GM18498 (cell line): ENCODE measurements at regions not wholly inside any gene's neighbourhood (a gene's known extent, or its start where the extent isn't known, plus 50 kb on each side); places are given as distances from the start of the nearest gene placed in this dataset.
"Not testable (repeated sequence)": the region's sequence is repeated elsewhere in the genome, so short reads cannot be mapped to it uniquely, and the experiment has no call there.

Experiments
- ATAC-seq: cut with Tn5 transposase; IDR thresholded peaks from one replicate; pipeline ENCODE4 v1.9.1; 2021; ENCODE audit warnings: mild to moderate bottlenecking, moderate library complexity; ENCODE audit not compliant: unreplicated experiment

DNA sequence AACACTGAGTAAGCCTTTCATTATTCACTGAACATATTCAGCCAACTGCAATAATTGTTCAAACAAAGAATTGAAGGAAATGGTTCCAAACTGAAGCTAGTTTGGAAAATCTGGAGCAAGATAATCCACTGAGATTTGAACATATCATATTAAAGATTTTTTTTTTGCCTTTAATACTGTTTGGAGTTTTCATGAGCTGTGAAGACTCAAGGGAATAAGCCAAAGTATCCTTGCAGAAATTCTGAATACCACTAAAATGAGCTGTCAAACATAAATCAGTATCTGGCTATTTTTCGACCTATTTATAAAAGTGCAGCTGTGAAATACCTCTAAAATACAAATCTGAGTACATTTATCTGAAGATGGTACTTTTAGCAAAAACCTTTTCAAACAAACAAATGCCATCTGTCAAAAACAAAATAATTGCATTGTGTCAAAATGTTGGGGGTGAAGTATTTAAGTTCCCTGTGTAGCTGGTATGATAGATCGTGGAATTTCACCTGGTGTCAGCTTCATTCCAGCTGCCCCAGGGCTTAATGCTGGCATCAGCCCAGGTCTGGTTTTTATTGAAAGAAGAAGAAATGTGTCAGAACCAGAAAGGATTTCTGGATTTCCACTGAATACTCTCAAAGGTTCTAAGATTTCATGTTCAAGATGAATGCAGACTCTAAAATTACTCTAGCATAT is 149.0 kb upstream of the GRAMD2B start:
- ATAC-seq: no peak

DNA sequence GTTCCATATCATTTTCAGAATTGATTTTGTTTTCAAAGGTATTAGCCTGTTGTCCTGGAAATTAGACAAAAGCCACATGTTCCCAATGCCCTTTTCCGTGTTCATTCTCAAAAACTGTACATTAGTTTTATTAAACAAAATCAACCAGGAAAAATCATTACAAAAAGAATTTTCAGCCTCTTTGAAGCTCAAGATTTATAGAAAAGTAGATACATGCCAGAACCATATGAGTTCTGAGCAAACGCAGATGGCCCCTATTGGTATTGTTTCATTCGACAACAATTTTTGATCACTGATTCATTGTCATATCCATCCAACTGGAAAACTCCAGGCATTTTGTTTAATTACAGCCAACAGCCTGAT is 148.5 kb upstream of the GRAMD2B start:
- ATAC-seq: no peak

DNA sequence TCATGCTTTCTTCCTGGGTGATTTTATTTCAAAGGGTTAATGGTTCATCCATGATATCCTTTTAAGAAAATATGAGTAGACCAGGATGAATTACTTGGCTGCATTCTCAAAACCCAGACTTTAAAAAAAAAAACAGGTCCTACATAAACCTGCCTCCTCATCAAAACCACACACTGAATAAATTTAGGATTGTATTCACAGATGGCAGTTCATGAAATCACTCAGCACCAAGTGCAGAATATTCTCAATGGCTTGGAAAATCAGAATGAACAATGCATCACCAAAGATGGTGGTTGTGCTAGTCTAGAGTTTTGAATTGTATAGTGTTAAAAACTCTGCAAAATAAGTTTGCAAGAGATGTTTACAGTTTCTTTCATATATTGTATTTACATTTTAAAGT is 145.4 kb upstream of the GRAMD2B start:
- ATAC-seq: no peak

- no peak for ATAC-seq
Measured at GRCh38 chr5:126280343-126280742, 142.9 kb upstream of the GRAMD2B start.

DNA sequence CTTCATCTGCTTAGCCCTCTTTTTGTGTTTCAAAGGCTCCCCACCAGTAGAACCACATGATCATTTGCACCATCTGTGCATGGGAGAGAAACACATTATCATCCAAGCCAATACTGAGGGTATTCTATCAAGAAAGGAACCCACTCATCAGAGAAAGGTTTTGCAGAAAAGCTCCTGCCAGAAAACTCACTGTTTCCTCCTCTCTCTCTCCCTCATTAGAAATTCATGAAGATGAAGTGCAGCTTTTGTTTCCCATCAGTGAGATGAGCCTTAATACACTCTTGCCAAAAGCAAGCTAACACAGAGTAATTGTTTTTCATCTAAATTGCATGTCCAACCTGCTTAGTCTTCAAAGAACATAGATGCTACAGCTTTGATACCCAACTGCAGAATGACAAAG is 142.4 kb upstream of the GRAMD2B start:
- ATAC-seq: no peak

GRCh38 chr5:126284977-126285696 is 138.1 kb upstream of the GRAMD2B start:
- no peak for ATAC-seq

DNA sequence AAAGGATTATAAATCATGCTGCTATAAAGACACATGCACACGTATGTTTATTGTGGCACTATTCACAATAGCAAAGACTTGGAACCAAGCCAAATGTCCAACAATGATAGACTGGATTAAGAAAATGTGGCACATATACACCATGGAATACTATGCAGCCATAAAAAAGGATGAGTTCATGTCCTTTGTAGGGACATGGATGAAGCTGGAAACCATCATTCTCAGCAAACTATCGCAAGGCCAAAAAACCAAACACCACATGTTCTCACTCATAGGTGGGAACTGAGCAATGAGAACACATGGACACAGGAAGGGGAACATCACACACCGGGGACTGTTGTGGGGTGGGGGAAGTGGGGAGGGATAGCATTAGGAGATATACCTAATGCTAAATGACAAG is 127.1 kb upstream of the GRAMD2B start:
- ATAC-seq: not testable (repeated sequence)

DNA sequence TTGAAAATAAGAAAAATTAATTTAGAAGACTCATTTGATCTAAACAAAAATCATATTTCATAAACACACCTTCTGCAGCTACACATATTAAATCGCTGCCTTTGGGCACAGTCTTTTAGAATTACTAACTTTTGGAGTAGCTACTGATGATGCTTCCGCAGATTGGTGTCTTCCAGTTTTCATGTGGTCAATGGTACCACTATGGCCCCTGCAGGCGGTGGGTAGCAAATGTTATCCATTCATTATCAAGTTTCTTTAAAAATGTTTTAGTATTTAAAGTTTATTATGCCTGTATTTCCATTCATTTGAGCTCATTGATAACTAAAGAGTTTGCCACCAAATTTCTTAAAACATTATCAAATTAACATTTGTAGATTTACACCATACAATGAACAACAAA is 122.9 kb upstream of the GRAMD2B start:
- ATAC-seq: no peak

GRCh38 chr5:126301056-126301455 is 122.2 kb upstream of the GRAMD2B start:
- ATAC-seq: no peak

- no peak for ATAC-seq
Measured at GRCh38 chr5:126309860-126310259, 113.3 kb upstream of the GRAMD2B start.

DNA sequence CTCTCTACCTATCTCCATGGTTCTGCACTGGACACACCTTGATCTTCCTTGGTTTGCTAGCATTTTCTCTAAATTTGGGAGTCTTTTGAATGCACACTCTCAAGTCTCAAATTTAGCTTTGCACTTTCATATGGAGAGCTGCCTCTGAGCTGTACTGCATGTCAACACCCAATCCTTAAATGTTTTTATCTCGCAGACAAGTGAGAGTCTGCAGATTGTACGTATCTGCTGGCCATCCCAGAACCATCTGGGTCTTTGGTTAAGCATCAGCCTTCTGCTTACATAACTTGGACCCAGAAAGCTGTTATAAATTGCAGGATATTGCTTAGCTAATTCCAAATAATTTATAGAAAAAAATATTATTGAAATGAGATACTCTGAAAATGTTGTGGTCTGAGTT is 111.4 kb upstream of the GRAMD2B start:
- ATAC-seq: no peak

DNA sequence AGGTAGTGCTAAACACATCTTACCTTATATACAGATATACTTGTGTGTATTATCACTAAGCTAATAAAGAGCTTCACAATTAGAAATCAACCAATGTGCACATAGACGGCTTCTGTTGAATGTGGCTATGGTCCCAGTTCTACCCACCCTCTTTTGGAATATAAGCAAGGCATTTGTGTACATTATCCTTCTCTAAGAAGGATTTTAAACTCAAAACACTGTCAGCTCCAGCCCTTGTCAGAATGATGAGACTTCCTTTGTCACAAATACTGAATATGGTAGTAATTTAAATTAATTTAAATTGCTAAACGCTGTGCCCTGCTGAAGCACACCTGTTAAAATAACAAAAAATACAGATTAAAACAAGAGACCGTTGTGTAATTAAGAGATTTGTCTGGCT is 107.9 kb upstream of the GRAMD2B start:
- no peak for ATAC-seq

DNA sequence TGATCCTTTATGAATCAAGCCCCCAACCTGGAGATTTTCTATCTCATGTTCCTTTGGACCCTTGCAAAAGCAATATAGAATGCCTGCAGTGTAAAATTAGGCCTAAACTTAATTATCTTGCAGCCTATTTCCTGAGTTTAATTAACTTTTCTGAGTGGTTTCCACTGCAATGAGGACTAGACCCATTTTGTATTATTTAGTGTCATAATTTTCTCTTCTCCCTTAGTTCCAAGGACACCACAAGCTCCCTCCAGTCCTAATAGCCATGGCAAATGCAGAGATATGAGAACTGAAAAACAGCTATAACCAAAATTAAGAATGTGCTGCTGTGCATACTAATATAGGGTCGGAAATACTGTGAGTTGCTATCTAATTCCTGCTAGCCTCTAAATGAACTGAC is 90.9 kb upstream of the GRAMD2B start:
- ATAC-seq: no peak

DNA sequence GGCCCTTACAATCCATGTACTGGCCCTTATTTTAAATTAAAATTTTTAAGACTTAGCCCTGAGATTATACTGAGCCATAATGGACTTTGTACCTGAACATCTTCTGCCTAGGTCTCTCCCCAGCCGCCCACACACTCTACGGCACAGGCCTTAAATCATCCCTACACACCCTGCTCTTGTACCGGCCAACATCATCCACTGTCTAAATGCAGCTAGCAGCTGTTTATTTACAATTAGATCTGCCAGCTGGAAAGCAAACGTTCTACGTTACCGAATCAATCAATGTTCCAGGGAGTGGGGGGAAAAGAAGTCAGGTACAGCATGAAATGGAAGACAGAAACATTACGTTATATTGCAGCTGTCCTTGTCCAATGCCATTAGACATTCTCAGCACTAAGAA is 88.4 kb upstream of the GRAMD2B start:
- no peak for ATAC-seq

- no peak for ATAC-seq
Measured at GRCh38 chr5:126335886-126336285, 87.3 kb upstream of the GRAMD2B start.

DNA sequence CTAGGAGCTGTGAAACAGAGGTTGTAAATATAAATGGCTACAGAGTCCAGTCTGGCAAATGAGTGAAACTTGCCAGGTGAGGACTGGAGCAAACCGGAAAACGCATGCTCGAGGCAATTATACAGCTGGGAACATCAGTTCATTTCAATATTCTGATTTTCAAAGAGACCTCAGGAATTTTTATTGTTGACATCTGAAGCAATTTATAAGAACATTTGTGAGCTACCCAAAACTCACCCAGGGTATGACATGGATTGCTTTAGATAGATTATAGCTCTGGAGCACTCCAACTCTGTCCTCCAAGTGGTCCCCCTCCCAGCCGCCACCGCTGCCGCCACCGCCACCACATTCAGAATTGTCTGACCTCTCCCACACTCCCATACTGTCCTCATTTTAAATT is 84.6 kb upstream of the GRAMD2B start:
- ATAC-seq: peak; percentile 9

DNA sequence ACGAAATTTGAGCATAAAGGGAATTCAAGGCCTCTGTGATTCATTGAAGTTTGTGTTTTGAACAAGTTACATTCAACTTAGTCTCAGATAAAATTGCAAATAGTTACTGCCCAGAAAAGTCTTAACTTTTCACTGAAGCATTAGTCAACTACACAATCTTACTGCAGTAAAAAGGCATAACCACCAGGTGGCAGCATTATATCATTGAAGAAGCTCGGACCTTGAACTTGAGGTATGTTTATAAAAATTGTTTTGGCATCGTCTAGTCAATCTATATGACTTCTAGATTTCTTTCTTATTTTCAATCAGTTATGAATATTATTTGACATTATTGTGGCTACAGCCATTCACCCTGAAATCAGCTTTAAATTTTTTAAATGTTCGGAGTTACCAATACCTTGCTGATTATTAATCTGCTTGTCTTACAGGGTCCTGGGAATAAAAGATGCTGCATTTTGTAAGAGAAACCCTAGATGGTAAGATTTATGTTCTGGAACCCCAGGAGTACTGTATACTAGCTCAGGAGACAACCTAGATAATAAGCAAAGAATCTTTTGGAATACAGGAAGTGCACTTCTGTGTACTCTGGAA is 83.9 kb upstream of the GRAMD2B start:
- peak; percentile 69 for ATAC-seq

DNA sequence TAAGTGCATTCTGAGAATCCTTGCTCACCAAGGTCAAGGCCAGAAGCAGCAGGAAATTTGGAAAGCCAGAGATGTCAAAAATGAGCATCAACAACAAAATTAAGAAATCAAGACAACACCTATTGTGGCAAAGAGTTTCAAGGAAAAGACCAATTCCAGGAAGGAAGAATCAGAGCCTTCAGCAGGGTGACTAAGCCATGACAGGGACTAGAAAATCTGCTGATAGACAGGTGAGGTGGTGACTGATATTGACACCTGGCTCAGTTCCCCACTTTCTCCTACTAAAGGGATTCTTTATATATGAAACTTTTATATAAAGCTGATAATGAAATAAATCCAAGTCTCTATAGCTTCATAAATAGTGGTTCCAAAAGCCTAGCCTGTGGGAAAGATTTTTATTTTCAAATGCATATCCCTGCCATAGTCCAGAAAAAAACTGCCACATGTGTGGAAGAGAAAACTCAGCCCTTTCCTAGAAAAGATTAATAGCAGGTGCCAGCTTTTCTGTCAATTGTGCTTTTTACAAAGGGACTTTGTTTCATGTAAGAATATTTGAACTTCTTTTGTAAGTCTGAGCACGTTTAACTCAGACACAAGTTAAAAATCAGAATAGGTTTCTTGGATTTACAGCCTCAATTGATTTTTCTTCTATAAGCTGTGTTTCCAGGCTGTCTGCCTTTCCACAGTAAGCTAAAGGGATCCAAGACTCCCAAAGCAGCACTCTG is 81.1 kb upstream of the GRAMD2B start:
- no peak for ATAC-seq

DNA sequence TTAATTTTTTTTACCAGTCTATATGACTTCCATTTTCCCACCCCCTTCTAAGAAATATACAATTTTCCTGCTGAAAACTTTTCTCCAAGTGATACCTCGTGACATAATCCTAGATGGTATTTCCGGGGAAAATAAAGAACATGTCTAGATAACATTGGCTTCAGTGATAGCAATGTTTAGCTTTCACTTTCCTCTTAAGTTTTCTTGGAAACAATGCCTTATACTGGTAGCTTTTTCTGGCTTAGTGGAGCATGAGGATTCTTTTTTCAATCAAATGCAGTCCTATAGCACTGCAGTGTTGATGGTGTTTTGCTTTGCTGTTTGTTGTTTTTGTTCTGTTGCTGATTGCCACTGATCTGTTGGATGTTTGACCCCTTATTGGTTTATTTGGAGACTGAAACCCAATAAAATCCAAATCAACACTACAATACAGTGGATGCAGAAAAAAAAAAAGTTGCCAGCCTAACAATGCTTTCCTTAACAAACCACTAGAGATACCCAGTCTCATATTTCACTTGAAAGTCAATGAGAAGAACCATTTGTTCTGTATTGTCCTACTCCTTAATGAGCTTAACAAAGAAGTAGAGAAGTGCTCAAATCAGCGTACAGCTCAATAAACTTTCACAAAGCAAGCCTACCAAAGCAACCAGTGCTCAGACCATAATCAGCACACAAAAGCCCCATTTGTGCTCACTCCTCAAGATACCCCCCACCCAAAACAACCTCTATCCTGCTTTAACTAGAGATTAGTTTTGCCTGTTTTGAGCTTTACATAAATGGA is 74.2 kb upstream of the GRAMD2B start:
- no peak for ATAC-seq

GRCh38 chr5:126351153-126351552 is 72.1 kb upstream of the GRAMD2B start:
- no peak for ATAC-seq
